ENCODE measurements at regions not wholly inside any gene's neighbourhood (a gene's known extent, or its start where the extent isn't known, plus 50 kb on each side); places are given as distances from the start of the nearest gene placed in this dataset.

- Histone ChIP-seq H2AFZ (ENCODE audit: low read depth, low read length) (no peak overlapping the region), H4K20me1 (ENCODE audit: insufficient read depth, low read length) (no peaks in the 10 kb centered on the region), H3K79me2 (ENCODE audit: insufficient read depth, low read length) (no peaks in the 10 kb centered on the region), H3K4me1 (ENCODE audit: insufficient read depth, low read length) (no peaks in the 10 kb centered on the region), H3K27me3 (ENCODE audit: insufficient read depth, low read length) (no peaks in the 10 kb centered on the region), H3K36me3 (ENCODE audit: insufficient read depth, low read length) (no peaks in the 10 kb centered on the region), H3K27ac (ENCODE audit: low read depth, low read length) (no peak overlapping the region), H3K9ac (ENCODE audit: low read length) (no peak overlapping the region), H3K4me2 (ENCODE audit: low read length) (no peak overlapping the region), H3K9me3 (ENCODE audit: insufficient read depth, low read depth, low read length) (no peaks in the 10 kb centered on the region), H3K4me3 (ENCODE audit: insufficient read depth, low read depth, low read length) (no peak overlapping the region)
- DNase-seq (ENCODE audit: low read depth): no peak
- Mint-ChIP-seq H3K36me3 (ENCODE audit: low read depth, unreplicated experiment) (no peaks in the 10 kb centered on the region), H3K4me3 (ENCODE audit: unreplicated experiment) (no peak overlapping the region), H3K4me1 (ENCODE audit: low read depth, unreplicated experiment) (no peaks in the 10 kb centered on the region), H3K27ac (ENCODE audit: unreplicated experiment) (no peak overlapping the region), H3K9me3 (ENCODE audit: unreplicated experiment) (no peaks in the 10 kb centered on the region), H3K27me3 (ENCODE audit: low read depth, unreplicated experiment) (no peaks in the 10 kb centered on the region)
- TF ChIP-seq EZH2 (IDR thresholded peaks at IDR 0.05; ENCODE audit: insufficient read depth, low read length): no peak
- no peak for TF ChIP-seq CTCF (IDR thresholded peaks at IDR 0.05; ENCODE audit: insufficient read depth, low read depth, low read length)
- no peak for FAIRE-seq
Measured at GRCh38 chr6:139508576-139508975, 134.1 kb upstream of the CITED2 start.

GRCh38 chr6:139508023-139508422, 133.6 kb upstream of the CITED2 start:
- Histone ChIP-seq H3K4me3 (ENCODE audit: insufficient read depth, low read depth, low read length) (no peak overlapping the region), H3K27ac (ENCODE audit: low read depth, low read length) (no peak overlapping the region), H3K27me3 (ENCODE audit: insufficient read depth, low read length) (no peaks in the 10 kb centered on the region), H2AFZ (ENCODE audit: low read depth, low read length) (no peak overlapping the region), H3K4me2 (ENCODE audit: low read length) (no peak overlapping the region), H3K9ac (ENCODE audit: low read length) (no peak overlapping the region), H3K9me3 (ENCODE audit: insufficient read depth, low read depth, low read length) (no peaks in the 10 kb centered on the region), H3K36me3 (ENCODE audit: insufficient read depth, low read length) (no peaks in the 10 kb centered on the region), H3K79me2 (ENCODE audit: insufficient read depth, low read length) (no peaks in the 10 kb centered on the region), H4K20me1 (ENCODE audit: insufficient read depth, low read length) (no peaks in the 10 kb centered on the region), H3K4me1 (ENCODE audit: insufficient read depth, low read length) (no peaks in the 10 kb centered on the region)
- H3K4me3 Mint-ChIP-seq (ENCODE audit: unreplicated experiment): no peak overlapping the region
- no peak overlapping the region for H3K27ac Mint-ChIP-seq (ENCODE audit: unreplicated experiment)
- H3K36me3 Mint-ChIP-seq (ENCODE audit: low read depth, unreplicated experiment): no peaks in the 10 kb centered on the region
- DNase-seq (ENCODE audit: low read depth) (no peak), FAIRE-seq (no peak)
- no peak for TF ChIP-seq CTCF (IDR thresholded peaks at IDR 0.05; ENCODE audit: insufficient read depth, low read depth, low read length)
- no peak for TF ChIP-seq EZH2 (IDR thresholded peaks at IDR 0.05; ENCODE audit: insufficient read depth, low read length)
- H3K27me3 Mint-ChIP-seq (ENCODE audit: low read depth, unreplicated experiment): no peaks in the 10 kb centered on the region
- no peaks in the 10 kb centered on the region for H3K4me1 Mint-ChIP-seq (ENCODE audit: low read depth, unreplicated experiment)
- no peaks in the 10 kb centered on the region for H3K9me3 Mint-ChIP-seq (ENCODE audit: unreplicated experiment)

GRCh38 chr6:139500977-139501376, 126.5 kb upstream of the CITED2 start:
- FAIRE-seq: no peak
- Histone ChIP-seq H2AFZ (ENCODE audit: low read depth, low read length) (no peak overlapping the region), H3K27me3 (ENCODE audit: insufficient read depth, low read length) (no peaks in the 10 kb centered on the region), H3K9ac (ENCODE audit: low read length) (no peak overlapping the region), H3K4me3 (ENCODE audit: insufficient read depth, low read depth, low read length) (no peak overlapping the region), H3K27ac (ENCODE audit: low read depth, low read length) (no peak overlapping the region), H3K79me2 (ENCODE audit: insufficient read depth, low read length) (no peaks in the 10 kb centered on the region), H4K20me1 (ENCODE audit: insufficient read depth, low read length) (no peaks in the 10 kb centered on the region), H3K36me3 (ENCODE audit: insufficient read depth, low read length) (no peaks in the 10 kb centered on the region), H3K9me3 (ENCODE audit: insufficient read depth, low read depth, low read length) (peaks cover 3% of the 10 kb centered on the region), H3K4me1 (ENCODE audit: insufficient read depth, low read length) (no peaks in the 10 kb centered on the region), H3K4me2 (ENCODE audit: low read length) (no peak overlapping the region)
- Mint-ChIP-seq H3K9me3 (ENCODE audit: unreplicated experiment) (peaks cover 2% of the 10 kb centered on the region), H3K36me3 (ENCODE audit: low read depth, unreplicated experiment) (no peaks in the 10 kb centered on the region), H3K27ac (ENCODE audit: unreplicated experiment) (no peak overlapping the region), H3K4me3 (ENCODE audit: unreplicated experiment) (no peak overlapping the region), H3K4me1 (ENCODE audit: low read depth, unreplicated experiment) (no peaks in the 10 kb centered on the region), H3K27me3 (ENCODE audit: low read depth, unreplicated experiment) (no peaks in the 10 kb centered on the region)
- DNase-seq (ENCODE audit: low read depth): no peak
- TF ChIP-seq EZH2 (IDR thresholded peaks at IDR 0.05; ENCODE audit: insufficient read depth, low read length) (no peak), CTCF (IDR thresholded peaks at IDR 0.05; ENCODE audit: insufficient read depth, low read depth, low read length) (no peak)
